GM12878 (cell line): ENCODE measurements at regions not wholly inside any gene's neighbourhood (a gene's known extent, or its start where the extent isn't known, plus 50 kb on each side); places are given as distances from the start of the nearest gene placed in this dataset.
A peak's percentile ranks its signal among the peaks of the same experiment; 100 is the strongest.

ENCODE experiments used
- ATAC-seq: fragments of 200-7000 bp; cut with Tn5 transposase; 3 replicates; pipeline ENCODE4 v1.9.1; 2020; ENCODE audit warnings: mild to moderate bottlenecking, moderate library complexity
- BruUV-seq: library from RNA; stranded (reverse); fragments of 400-500 nt; replicated peaks from 2 replicates; lab custom pipeline; 2021; lab: Mats Ljungman, UMichigan
- CTCF ChIA-PET: fragments of 300-600 bp; sonication (Branson Sonifier 250); formaldehyde crosslinking; extraction: SDS; loops from one replicate; lab custom pipeline; 2021; ENCODE audit warnings: inconsistent platforms; lab: Yijun Ruan, JAX
- POLR2A ChIA-PET: fragments of 350-600 bp; formaldehyde crosslinking; extraction: SDS; loops from one replicate; lab custom pipeline; 2021; ENCODE audit warnings: inconsistent platforms; lab: Charles Lee
- RAD21 ChIA-PET: fragments of 300-600 bp; sonication (Branson Sonifier 250); formaldehyde crosslinking; loops from one replicate; lab custom pipeline; 2023; ENCODE audit warnings: antibody characterized with exemption; ENCODE audit not compliant: unreplicated experiment; lab: Charles Lee
- SMC1A ChIA-PET: fragments of 300-600 bp; sonication (Branson Sonifier 250); formaldehyde crosslinking; loops from one replicate; lab custom pipeline; 2023; ENCODE audit not compliant: unreplicated experiment, uncharacterized antibody; lab: Charles Lee
- DNase-seq: peaks from one replicate; pipeline ENCODE4 v3.0.0-alpha.2; 2011; ENCODE audit warnings: low read depth, low spot score
- FAIRE-seq: peaks from 3 replicates; lab custom pipeline; 2011; peaks lifted over from hg19 to GRCh38; lab: Jason Lieb, UNC
- H2AFZ ChIP-seq: 2 replicates; pipeline ENCODE4 v1.6.0; 2011; ENCODE audit warnings: low read depth, low read length, control low read depth; ENCODE audit not compliant: control insufficient read depth
- H3K27ac ChIP-seq: 2 replicates; pipeline ENCODE4 v1.5.1; 2011; ENCODE audit warnings: control low read depth; ENCODE audit not compliant: control insufficient read depth, insufficient read depth
- H3K27me3 ChIP-seq, 2 experiments: replicated peaks in 1 of 2; 2 replicates each; pipeline versions ENCODE4 v1.6.0 to v1.6.1; 2011; ENCODE audit warnings: low read length in 1 of 2; ENCODE audit not compliant: control insufficient read depth in 2 of 2, insufficient read depth in 2 of 2
- H3K36me3 ChIP-seq, 2 experiments: 2 replicates each; pipeline ENCODE4 v1.5.1; 2011; ENCODE audit warnings: low read length in 1 of 2; ENCODE audit not compliant: control insufficient read depth in 2 of 2, insufficient read depth in 2 of 2
- H3K4me1 ChIP-seq: 2 replicates; pipeline ENCODE4 v1.6.1; 2011; ENCODE audit warnings: mild to moderate bottlenecking, low read length, moderate library complexity, mixed read lengths; ENCODE audit not compliant: control insufficient read depth, insufficient read depth
- H3K4me2 ChIP-seq: 2 replicates; pipeline ENCODE4 v1.6.0; 2011; ENCODE audit warnings: control low read depth; ENCODE audit not compliant: control insufficient read depth, insufficient read depth
- H3K4me3 ChIP-seq: fragments of 200-600 bp; sonication (generic); 2 replicates; pipeline ENCODE4 v1.5.1; 2016
- H3K79me2 ChIP-seq: 2 replicates; pipeline ENCODE4 v1.6.0; 2011; ENCODE audit warnings: low read length; ENCODE audit not compliant: control insufficient read depth, insufficient read depth
- H3K9ac ChIP-seq: 2 replicates; pipeline ENCODE4 v1.8.0; 2011; ENCODE audit warnings: low read length, control low read depth, mixed read lengths; ENCODE audit not compliant: control insufficient read depth, insufficient read depth
- H3K9me3 ChIP-seq: replicated peaks from 3 replicates; pipeline ENCODE4 v1.5.1; 2011; ENCODE audit warnings: mild to moderate bottlenecking, low read length; ENCODE audit not compliant: control insufficient read depth, insufficient read depth
- H4K20me1 ChIP-seq: 2 replicates; pipeline ENCODE4 v1.6.0; 2011; ENCODE audit not compliant: control insufficient read depth, insufficient read depth
- ATF7 ChIP-seq: fragments of 450-650 bp; IDR thresholded peaks from 2 replicates; pipeline ENCODE4 v1.6.1; 2016; ENCODE audit warnings: low read depth, mild to moderate bottlenecking
- CREM ChIP-seq: IDR thresholded peaks from 2 replicates; pipeline ENCODE4 v1.6.1; 2014; ENCODE audit warnings: antibody characterized with exemption, low read depth
- CTCF ChIP-seq, 3 experiments: IDR thresholded peaks in 2 of 3; conservative IDR thresholded peaks in 1 of 3; 2 replicates each; pipeline ENCODE4 v1.5.1; 2011; ENCODE audit warnings: low read depth in 3 of 3, low read length in 3 of 3, mild to moderate bottlenecking in 3 of 3, control low read depth in 2 of 3, moderate library complexity in 2 of 3, inconsistent platforms in 1 of 3, mixed read lengths in 1 of 3; ENCODE audit not compliant: control insufficient read depth in 2 of 3, insufficient read depth in 1 of 3; ENCODE audit errors: extremely low read depth in 1 of 3
- DPF2 ChIP-seq: fragments of 450-650 bp; IDR thresholded peaks from 2 replicates; pipeline ENCODE4 v1.6.1; 2017; ENCODE audit warnings: mild to moderate bottlenecking
- ETV6 ChIP-seq, 2 experiments: fragments of 450-650 bp in 1 of 2; IDR thresholded peaks in 1 of 2; conservative IDR thresholded peaks in 1 of 2; 2 replicates each; pipeline ENCODE4 v1.6.1; 2014; ENCODE audit warnings: antibody characterized with exemption in 1 of 2, borderline replicate concordance in 1 of 2, low read depth in 1 of 2, mild to moderate bottlenecking in 1 of 2, moderate library complexity in 1 of 2
- HDGF ChIP-seq: fragments of 450-650 bp; IDR thresholded peaks from 2 replicates; pipeline ENCODE4 v1.6.1; 2016; ENCODE audit warnings: antibody characterized with exemption
- MYB ChIP-seq: fragments of 150-350 bp; IDR thresholded peaks from 2 replicates; pipeline ENCODE4 v1.6.1; 2014; ENCODE audit warnings: mild to moderate bottlenecking, low read depth, low read length, borderline replicate concordance
- NR2C1 ChIP-seq: fragments of 450-650 bp; IDR thresholded peaks from 2 replicates; pipeline ENCODE4 v1.6.1; 2017; ENCODE audit warnings: antibody characterized with exemption, mild to moderate bottlenecking, moderate library complexity
- REST ChIP-seq: IDR thresholded peaks from 2 replicates; pipeline ENCODE4 v1.6.1; 2012; ENCODE audit warnings: mild to moderate bottlenecking, low read depth, low read length
- WGBS: methylation state at CpG from one replicate; pipeline ENCODE4 v1.1.6; 2016; ENCODE audit warnings: low lambda C conversion rate; ENCODE audit not compliant: insufficient replicate concordance, insufficient coverage; ENCODE audit errors: missing lambda C conversion rate; 5-methylcytosine and 5-hydroxymethylcytosine counted together
- in situ Hi-C: fragments of 300-500 bp; cut with MboI; formaldehyde crosslinking; loops from 9 replicates; pipeline ENCODE4 v1.14.3; 2018; ENCODE audit warnings: mixed read lengths
- intact Hi-C: fragments of 100-400 bp; cut with micrococcal nuclease; formaldehyde crosslinking; loops from one replicate; pipeline ENCODE4 v1.14.2; 2022; ENCODE audit not compliant: unreplicated experiment

- RAD21 ChIA-PET, result interaction anchor here (1.0 kb wide), 1 partner anchor 19 kb away, joined by 3 read pairs; no protein-coding TSS in a partner anchor
- H3K79me2 ChIP-seq, result no peaks in the 10 kb centered on the region
- no peak overlapping the region for H3K4me2 ChIP-seq
- no peak overlapping the region for H3K27ac ChIP-seq
- no peaks in the 10 kb centered on the region for H3K9me3 ChIP-seq
- POLR2A ChIA-PET, result no interaction called here
- H3K36me3 ChIP-seq, result no peaks in the 10 kb centered on the region
- FAIRE-seq (no peak), DNase-seq (no peak), ATAC-seq (peak; percentile 54; the same call in 1 of the 3 replicates)
- no peak overlapping the region for H2AFZ ChIP-seq
- SMC1A ChIA-PET, result interaction anchor here (1.1 to 1.4 kb wide), 2 partner anchors 14 to 19 kb away, joined by 6 to 10 read pairs; no protein-coding TSS in a partner anchor
- H3K4me1 ChIP-seq, result no peaks in the 10 kb centered on the region
- H4K20me1 ChIP-seq, result no peaks in the 10 kb centered on the region
- intact Hi-C loops (no loop called here), in situ Hi-C loops (no loop called here)
- WGBS, result 0% methylated on average over 3 of the region's 3 CpGs
- no peak for TF ChIP-seq ATF7
- TF ChIP-seq CTCF (IDR thresholded peaks at IDR 0.05 in 2 of 3, conservative IDR thresholded peaks at IDR 0.05 in 1 of 3; ENCODE audit: control insufficient read depth in 2 of 3, extremely low read depth in 1 of 3, insufficient read depth in 1 of 3, low read depth in 3 of 3, low read length in 3 of 3), result peak; percentile 5 to 18 (median 15); a peak in 1 of 6 replicates
- H3K9ac ChIP-seq, result no peak overlapping the region
- H3K27me3 ChIP-seq, result no peaks in the 10 kb centered on the region
- BruUV-seq, result no TSS peak
- H3K4me3 ChIP-seq, result no peak overlapping the region
- CTCF ChIA-PET, result interaction anchor here (0.9 to 5.5 kb wide), 7 partner anchors 10 to 156 kb away, joined by 3 to 50 read pairs (median 5); no protein-coding TSS in a partner anchor
Observed at GRCh38 chr14:25381498-25381897, 331.6 kb upstream of the STXBP6 start.

GRCh38 chr14:25375639-25376038 is 325.7 kb upstream of the STXBP6 start:
- Histone ChIP-seq H3K27me3 (no peaks in the 10 kb centered on the region), H3K9ac (no peak overlapping the region), H3K4me3 (no peak overlapping the region), H3K36me3 (no peaks in the 10 kb centered on the region), H3K9me3 (no peaks in the 10 kb centered on the region), H3K4me2 (no peak overlapping the region), H2AFZ (no peak overlapping the region), H4K20me1 (no peaks in the 10 kb centered on the region), H3K79me2 (no peaks in the 10 kb centered on the region)
- SMC1A ChIA-PET, result no interaction called here
- 0% methylated on average over 2 of the region's 2 CpGs for WGBS
- in situ Hi-C loops, result no loop called here
- no peak for ATAC-seq
- intact Hi-C loops, result no loop called here
- RAD21 ChIA-PET, result no interaction called here
- no TSS peak for BruUV-seq
- no peak for DNase-seq
- POLR2A ChIA-PET, result no interaction called here
- TF ChIP-seq MYB (no peak), REST (no peak), ETV6 (conservative IDR thresholded peaks at IDR 0.05 in 1 of 2, IDR thresholded peaks at IDR 0.05 in 1 of 2; ENCODE audit: borderline replicate concordance in 1 of 2, low read depth in 1 of 2) (no peak), DPF2 (no peak), NR2C1 (no peak), CREM (no peak), HDGF (no peak)
- TF ChIP-seq, all 136 proteins: peak for 0
- no peak overlapping the region for H3K27ac ChIP-seq
- FAIRE-seq, result no peak
- H3K4me1 ChIP-seq, result no peaks in the 10 kb centered on the region
- CTCF ChIA-PET, result interaction anchor here (0.5 kb wide), 1 partner anchor 343 kb away, joined by 3 read pairs; no protein-coding TSS in a partner anchor
